DOHH2 (cell line): ENCODE measurements at regions not wholly inside any gene's neighbourhood (a gene's known extent, or its start where the extent isn't known, plus 50 kb on each side); places are given as distances from the start of the nearest gene placed in this dataset.

Experiments
- CTCF ChIP-seq: fragments of 200-600 bp; sonication (generic); IDR thresholded peaks from one replicate; pipeline ENCODE4 v1.5.1; 2014; ENCODE audit warnings: antibody characterized with exemption, mild to moderate bottlenecking, low read depth, low read length; ENCODE audit not compliant: poor library complexity, severe bottlenecking
- EZH2phosphoT487 ChIP-seq: fragments of 200-600 bp; sonication (generic); IDR thresholded peaks from 2 replicates; pipeline ENCODE4 v1.6.1; 2017; ENCODE audit warnings: borderline replicate concordance, mild to moderate bottlenecking, antibody characterized with exemption, low read length, moderate library complexity, mixed read lengths

GRCh38 chr14:29102996-29103395 lies 336.4 kb downstream of the FOXG1 start:
- TF ChIP-seq CTCF, result no peak
- TF ChIP-seq EZH2phosphoT487, result no peak
